IPS-20b (cell line): ENCODE measurements at regions not wholly inside any gene's neighbourhood (a gene's known extent, or its start where the extent isn't known, plus 50 kb on each side); places are given as distances from the start of the nearest gene placed in this dataset.

Source experiments
- H3K27ac ChIP-seq: one replicate; pipeline ENCODE4 v1.5.1; 2013; ENCODE audit warnings: low read length
- H3K27me3 ChIP-seq: 2 replicates; pipeline ENCODE4 v1.6.1; 2013; ENCODE audit warnings: mild to moderate bottlenecking, low read length, inconsistent platforms; ENCODE audit not compliant: insufficient read depth
- H3K36me3 ChIP-seq: 2 replicates; pipeline ENCODE4 v1.6.1; 2013; ENCODE audit warnings: low read depth, mild to moderate bottlenecking, inconsistent platforms, low read length, moderate library complexity; ENCODE audit not compliant: insufficient read depth
- H3K4me1 ChIP-seq: 2 replicates; pipeline ENCODE4 v1.6.1; 2013; ENCODE audit warnings: mild to moderate bottlenecking, control low read depth, inconsistent platforms, low read length, moderate library complexity; ENCODE audit not compliant: insufficient read depth
- H3K4me3 ChIP-seq: 2 replicates; pipeline ENCODE4 v1.5.1; 2013; ENCODE audit warnings: mild to moderate bottlenecking, low read length, inconsistent platforms
- H3K9ac ChIP-seq: 2 replicates; pipeline ENCODE4 v1.6.1; 2013; ENCODE audit warnings: low read depth, mild to moderate bottlenecking, inconsistent platforms, low read length, moderate library complexity
- H3K9me3 ChIP-seq: 2 replicates; pipeline ENCODE4 v1.6.1; 2013; ENCODE audit warnings: mild to moderate bottlenecking, low read depth, low read length, inconsistent platforms; ENCODE audit not compliant: insufficient read depth

DNA sequence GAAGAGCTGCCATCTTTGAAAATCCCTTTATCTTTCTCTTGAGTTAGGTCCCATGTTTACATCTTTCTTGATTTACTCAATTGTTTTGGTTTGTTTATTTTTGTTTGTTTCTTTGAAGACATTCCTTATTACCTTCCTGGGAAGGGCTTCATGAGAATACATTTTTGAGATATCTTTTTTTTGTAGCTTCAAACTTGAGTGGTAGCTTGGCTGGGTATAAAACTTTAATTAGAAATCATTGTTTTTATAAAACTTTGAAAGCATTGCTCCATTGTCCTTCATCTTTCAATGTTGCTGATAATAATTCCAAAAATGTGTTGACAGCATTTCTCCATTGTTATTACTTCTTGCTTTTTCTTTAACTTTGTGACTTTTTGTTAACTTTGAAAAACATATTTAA lies 145.9 kb upstream of the RBMS1 start:
- H3K27ac ChIP-seq = no peak overlapping the region
- no peak overlapping the region for H3K4me3 ChIP-seq
- peaks cover 17% of the 10 kb centered on the region for H3K9me3 ChIP-seq
- H3K4me1 ChIP-seq = no peaks in the 10 kb centered on the region
- H3K36me3 ChIP-seq = no peaks in the 10 kb centered on the region
- H3K9ac ChIP-seq = no peak overlapping the region
- H3K27me3 ChIP-seq = no peaks in the 10 kb centered on the region

DNA sequence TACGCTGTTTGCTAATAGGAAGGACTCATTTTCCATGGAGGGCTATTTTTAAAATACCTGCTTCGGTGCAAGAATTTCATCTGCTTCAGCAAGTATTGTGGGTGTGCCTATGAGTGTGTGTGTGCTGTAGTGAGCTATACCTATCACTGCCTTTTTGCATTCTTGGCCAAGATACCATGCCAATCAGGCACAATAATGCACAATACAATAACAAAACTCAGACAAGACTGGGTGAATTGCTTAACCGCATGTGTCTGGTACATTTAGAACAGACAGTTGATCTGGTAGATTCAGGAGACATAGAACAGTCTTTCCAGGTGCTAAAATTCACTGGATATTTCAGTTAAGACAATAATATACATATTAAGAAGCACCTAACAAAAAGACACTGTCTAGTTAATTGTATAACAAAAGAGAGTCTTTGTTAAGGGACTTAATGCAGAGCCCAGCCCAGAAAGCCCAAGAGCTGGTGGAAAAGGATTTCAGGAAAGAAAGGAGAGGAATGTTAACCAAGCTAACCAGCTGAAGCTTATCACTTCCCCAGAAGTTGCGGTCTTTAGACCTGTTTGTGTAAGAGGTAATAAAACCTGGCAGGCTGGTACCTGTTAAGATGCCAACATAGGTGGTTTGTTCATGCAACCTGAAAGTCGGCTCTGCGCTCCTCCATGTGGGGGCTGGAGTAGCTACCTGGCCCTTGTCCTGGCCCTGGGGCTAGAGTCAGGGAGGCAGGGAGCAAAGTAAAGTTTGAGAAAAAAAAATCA lies 153.3 kb upstream of the RBMS1 start:
- Histone ChIP-seq H3K27ac (no peak overlapping the region), H3K9ac (no peak overlapping the region), H3K4me1 (peaks cover 4% of the 10 kb centered on the region; the same call in 1 of the 2 replicates), H3K9me3 (no peaks in the 10 kb centered on the region), H3K36me3 (no peaks in the 10 kb centered on the region), H3K4me3 (no peak overlapping the region), H3K27me3 (no peaks in the 10 kb centered on the region)

GRCh38 chr2:160647967-160648685 lies 154.5 kb upstream of the RBMS1 start:
- no peak overlapping the region for H3K4me3 ChIP-seq
- H3K9ac ChIP-seq = no peak overlapping the region
- peaks cover 4% of the 10 kb centered on the region; the same call in 1 of the 2 replicates for H3K4me1 ChIP-seq
- no peaks in the 10 kb centered on the region for H3K27me3 ChIP-seq
- no peaks in the 10 kb centered on the region for H3K9me3 ChIP-seq
- no peaks in the 10 kb centered on the region for H3K36me3 ChIP-seq
- no peak overlapping the region for H3K27ac ChIP-seq

- Histone ChIP-seq H3K9ac (no peak overlapping the region), H3K27ac (no peak overlapping the region), H3K36me3 (no peaks in the 10 kb centered on the region), H3K4me1 (peaks cover 4% of the 10 kb centered on the region; the same call in 1 of the 2 replicates), H3K4me3 (no peak overlapping the region), H3K27me3 (no peaks in the 10 kb centered on the region), H3K9me3 (no peaks in the 10 kb centered on the region)
These were observed 156.1 kb upstream of the RBMS1 start for GRCh38 chr2:160649698-160650097.

GRCh38 chr2:160650196-160651118 lies 156.8 kb upstream of the RBMS1 start:
- H3K36me3 ChIP-seq = no peaks in the 10 kb centered on the region
- peaks cover 4% of the 10 kb centered on the region; the same call in 1 of the 2 replicates for H3K4me1 ChIP-seq
- H3K9me3 ChIP-seq = no peaks in the 10 kb centered on the region
- H3K4me3 ChIP-seq = no peak overlapping the region
- no peak overlapping the region for H3K9ac ChIP-seq
- H3K27ac ChIP-seq = no peak overlapping the region
- no peaks in the 10 kb centered on the region for H3K27me3 ChIP-seq

- H3K9ac ChIP-seq = no peak overlapping the region
- no peak overlapping the region for H3K4me3 ChIP-seq
- H3K36me3 ChIP-seq = no peaks in the 10 kb centered on the region
- H3K27me3 ChIP-seq = no peaks in the 10 kb centered on the region
- peaks cover 3% of the 10 kb centered on the region; the same call in 1 of the 2 replicates for H3K4me1 ChIP-seq
- no peaks in the 10 kb centered on the region for H3K9me3 ChIP-seq
- no peak overlapping the region for H3K27ac ChIP-seq
These were observed 158.0 kb upstream of the RBMS1 start for GRCh38 chr2:160651416-160652200.

GRCh38 chr2:160652236-160652635 lies 158.6 kb upstream of the RBMS1 start:
- no peaks in the 10 kb centered on the region for H3K36me3 ChIP-seq
- H3K27ac ChIP-seq = no peak overlapping the region
- no peak overlapping the region for H3K4me3 ChIP-seq
- H3K9me3 ChIP-seq = no peaks in the 10 kb centered on the region
- no peak overlapping the region for H3K9ac ChIP-seq
- peaks cover 3% of the 10 kb centered on the region; the same call in 1 of the 2 replicates for H3K4me1 ChIP-seq
- no peaks in the 10 kb centered on the region for H3K27me3 ChIP-seq

DNA sequence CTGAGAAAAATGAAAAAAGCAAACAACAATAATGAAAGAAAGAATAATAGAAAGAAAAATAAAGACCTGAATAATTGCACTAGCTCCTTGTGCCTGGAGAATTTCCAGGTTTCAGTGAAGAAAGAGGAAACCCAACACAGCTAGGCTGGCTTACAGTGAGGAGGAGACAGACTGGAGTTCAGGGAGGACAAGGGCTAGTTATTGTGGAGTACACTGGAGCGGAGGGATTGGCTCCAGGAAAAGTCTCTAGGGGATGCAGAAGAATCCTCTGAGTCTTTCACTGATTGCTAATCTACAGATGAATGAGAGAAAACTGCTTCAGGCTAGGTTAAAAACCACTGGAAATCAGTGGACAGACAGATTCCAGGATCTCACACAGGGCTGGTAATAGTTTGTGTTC lies 163.6 kb upstream of the RBMS1 start:
- H3K9ac ChIP-seq = no peak overlapping the region
- no peak overlapping the region for H3K27ac ChIP-seq
- no peak overlapping the region for H3K4me3 ChIP-seq
- no peaks in the 10 kb centered on the region for H3K9me3 ChIP-seq
- H3K27me3 ChIP-seq = no peaks in the 10 kb centered on the region
- no peaks in the 10 kb centered on the region for H3K36me3 ChIP-seq
- H3K4me1 ChIP-seq = peaks cover 8% of the 10 kb centered on the region; the same call in 1 of the 2 replicates

DNA sequence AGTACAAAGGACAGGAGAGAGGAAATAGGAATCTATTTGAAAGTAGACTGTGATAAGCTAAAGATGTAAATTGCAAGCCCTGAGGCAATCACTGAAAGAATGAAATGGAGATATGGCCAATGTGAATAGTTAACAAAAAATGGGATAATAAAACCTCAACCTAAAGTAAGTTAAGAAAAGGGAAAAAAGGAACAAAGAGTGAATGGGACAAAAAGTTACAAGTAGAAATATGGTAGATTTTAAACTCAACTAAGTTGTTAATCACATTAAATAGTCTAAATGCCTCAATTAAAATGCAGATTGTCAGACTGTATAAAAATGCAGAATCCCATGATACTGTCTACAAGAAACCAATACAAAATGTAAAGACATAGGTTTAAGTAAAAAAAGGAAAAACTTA lies 165.2 kb upstream of the RBMS1 start:
- no peak overlapping the region for H3K9ac ChIP-seq
- peaks cover 8% of the 10 kb centered on the region; the same call in 1 of the 2 replicates for H3K4me1 ChIP-seq
- no peak overlapping the region for H3K27ac ChIP-seq
- H3K4me3 ChIP-seq = no peak overlapping the region
- no peaks in the 10 kb centered on the region for H3K9me3 ChIP-seq
- H3K36me3 ChIP-seq = no peaks in the 10 kb centered on the region
- no peaks in the 10 kb centered on the region for H3K27me3 ChIP-seq

DNA sequence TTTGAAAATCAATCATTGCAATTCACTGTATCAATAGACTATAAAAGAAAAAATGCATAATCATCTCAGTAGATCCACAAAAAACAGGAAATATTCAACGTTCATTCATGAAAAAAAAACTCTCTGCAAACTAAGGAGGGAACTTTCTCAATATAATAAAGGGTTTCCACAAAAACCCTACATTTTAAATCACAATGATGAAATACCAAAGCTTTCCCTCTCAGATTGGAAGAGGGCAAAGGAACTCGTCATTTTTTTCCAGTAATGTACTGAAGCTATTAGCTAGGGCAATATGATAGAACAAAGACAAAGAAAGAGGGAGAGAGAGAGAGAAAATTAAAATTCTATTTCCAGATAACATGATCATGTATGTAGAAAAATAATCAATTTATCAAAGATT lies 167.1 kb upstream of the RBMS1 start:
- Histone ChIP-seq H3K27me3 (no peaks in the 10 kb centered on the region), H3K4me3 (no peak overlapping the region), H3K27ac (no peak overlapping the region), H3K36me3 (no peaks in the 10 kb centered on the region), H3K9me3 (no peaks in the 10 kb centered on the region), H3K9ac (no peak overlapping the region), H3K4me1 (peaks cover 8% of the 10 kb centered on the region; the same call in 1 of the 2 replicates)
